Right atrium auricular region (tissue), 2 donors: ENCODE measurements at regions not wholly inside any gene's neighbourhood (a gene's known extent, or its start where the extent isn't known, plus 50 kb on each side); places are given as distances from the start of the nearest gene placed in this dataset.

ENCODE experiments used
- DNase-seq: peaks from one replicate; pipeline ENCODE4 v3.0.0-alpha.2; 2019; ENCODE audit warnings: low spot score
- H3K27ac ChIP-seq, 2 donors: fragments of 200-600 bp; sonication (generic); 1 replicate in 1 of 2; 2 replicates in 1 of 2; pipeline ENCODE4 v1.5.1; 2016 to 2019
- H3K27me3 ChIP-seq, 2 donors: fragments of 200-600 bp; sonication (generic); one replicate each; pipeline versions ENCODE4 v1.5.1 to v1.6.0; 2017 to 2019
- H3K36me3 ChIP-seq: fragments of 200-600 bp; sonication (generic); one replicate; pipeline ENCODE4 v1.5.1; 2016
- H3K4me1 ChIP-seq, 2 donors: fragments of 200-600 bp; sonication (generic); one replicate each; pipeline versions ENCODE4 v1.5.1 to v1.6.0; 2017 to 2019
- H3K4me3 ChIP-seq, 2 donors: fragments of 200-600 bp; sonication (generic); 1 replicate in 1 of 2; 2 replicates in 1 of 2; pipeline ENCODE4 v1.5.1; 2017 to 2019; ENCODE audit warnings: mild to moderate bottlenecking in 1 of 2, moderate library complexity in 1 of 2
- H3K9me3 ChIP-seq, 2 donors: fragments of 200-600 bp; sonication (generic); one replicate each; pipeline ENCODE4 v1.5.1; 2019
- TF ChIP-seq, protein P1 (sequence below), 2 donors: fragments of 200-600 bp; sonication (generic); IDR thresholded peaks; one replicate each; pipeline ENCODE4 v1.5.1; 2019; ENCODE audit warnings: antibody characterized with exemption in 2 of 2

DNA sequence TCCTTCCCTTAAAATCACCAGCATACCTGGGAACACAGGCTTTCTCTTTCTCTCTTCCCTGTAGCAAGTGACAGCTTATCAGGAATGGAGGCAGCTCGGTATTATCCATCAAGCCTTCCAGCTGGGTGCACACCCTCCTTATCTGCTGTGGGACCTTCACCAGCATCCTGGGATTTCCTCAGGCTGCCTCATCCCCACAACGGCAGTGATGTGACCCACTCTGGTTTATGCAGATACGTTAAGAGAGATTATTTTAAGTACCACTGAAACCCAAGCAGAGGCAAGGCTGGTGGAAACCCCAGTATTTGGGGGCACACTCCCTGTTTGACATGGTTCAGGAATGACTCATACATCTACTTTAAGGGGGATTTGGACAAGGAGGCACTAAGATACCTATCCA, 192.1 kb downstream of the TM9SF2 start:
- no peaks in the 10 kb centered on the region for H3K27me3 ChIP-seq
- H3K27ac ChIP-seq, result no peak overlapping the region
- no peaks in the 10 kb centered on the region for H3K36me3 ChIP-seq
- H3K4me1 ChIP-seq, result no peaks in the 10 kb centered on the region
- no peaks in the 10 kb centered on the region for H3K9me3 ChIP-seq
- no peak overlapping the region for H3K4me3 ChIP-seq
- TF ChIP-seq, protein P1, sequence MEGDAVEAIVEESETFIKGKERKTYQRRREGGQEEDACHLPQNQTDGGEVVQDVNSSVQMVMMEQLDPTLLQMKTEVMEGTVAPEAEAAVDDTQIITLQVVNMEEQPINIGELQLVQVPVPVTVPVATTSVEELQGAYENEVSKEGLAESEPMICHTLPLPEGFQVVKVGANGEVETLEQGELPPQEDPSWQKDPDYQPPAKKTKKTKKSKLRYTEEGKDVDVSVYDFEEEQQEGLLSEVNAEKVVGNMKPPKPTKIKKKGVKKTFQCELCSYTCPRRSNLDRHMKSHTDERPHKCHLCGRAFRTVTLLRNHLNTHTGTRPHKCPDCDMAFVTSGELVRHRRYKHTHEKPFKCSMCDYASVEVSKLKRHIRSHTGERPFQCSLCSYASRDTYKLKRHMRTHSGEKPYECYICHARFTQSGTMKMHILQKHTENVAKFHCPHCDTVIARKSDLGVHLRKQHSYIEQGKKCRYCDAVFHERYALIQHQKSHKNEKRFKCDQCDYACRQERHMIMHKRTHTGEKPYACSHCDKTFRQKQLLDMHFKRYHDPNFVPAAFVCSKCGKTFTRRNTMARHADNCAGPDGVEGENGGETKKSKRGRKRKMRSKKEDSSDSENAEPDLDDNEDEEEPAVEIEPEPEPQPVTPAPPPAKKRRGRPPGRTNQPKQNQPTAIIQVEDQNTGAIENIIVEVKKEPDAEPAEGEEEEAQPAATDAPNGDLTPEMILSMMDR (IDR thresholded peaks at IDR 0.05), result no peak
- DNase-seq, result no peak

DNA sequence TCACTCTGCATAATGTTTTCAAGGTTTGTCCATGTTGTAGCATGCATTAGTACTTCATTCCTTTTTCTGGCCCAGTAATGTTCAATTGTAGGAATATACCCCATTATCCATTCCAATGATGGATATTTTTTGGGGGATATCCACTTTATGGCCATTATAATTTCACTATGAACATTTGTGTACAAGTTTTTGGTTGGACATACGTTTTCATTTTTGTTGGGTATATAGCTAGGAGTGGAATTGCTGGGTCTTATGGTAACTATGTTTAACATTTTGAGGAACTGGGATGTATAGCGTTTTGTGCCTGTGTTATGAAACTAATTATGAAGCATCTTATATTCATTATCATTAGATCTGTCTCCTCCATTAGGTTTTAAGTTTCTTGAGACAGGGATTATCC, 191.6 kb downstream of the TM9SF2 start:
- no peaks in the 10 kb centered on the region for H3K9me3 ChIP-seq
- TF ChIP-seq, protein P1 (IDR thresholded peaks at IDR 0.05), result no peak
- no peak overlapping the region for H3K4me3 ChIP-seq
- no peak overlapping the region for H3K27ac ChIP-seq
- DNase-seq, result no peak
- no peaks in the 10 kb centered on the region for H3K4me1 ChIP-seq
- no peaks in the 10 kb centered on the region for H3K36me3 ChIP-seq
- no peaks in the 10 kb centered on the region for H3K27me3 ChIP-seq

DNA sequence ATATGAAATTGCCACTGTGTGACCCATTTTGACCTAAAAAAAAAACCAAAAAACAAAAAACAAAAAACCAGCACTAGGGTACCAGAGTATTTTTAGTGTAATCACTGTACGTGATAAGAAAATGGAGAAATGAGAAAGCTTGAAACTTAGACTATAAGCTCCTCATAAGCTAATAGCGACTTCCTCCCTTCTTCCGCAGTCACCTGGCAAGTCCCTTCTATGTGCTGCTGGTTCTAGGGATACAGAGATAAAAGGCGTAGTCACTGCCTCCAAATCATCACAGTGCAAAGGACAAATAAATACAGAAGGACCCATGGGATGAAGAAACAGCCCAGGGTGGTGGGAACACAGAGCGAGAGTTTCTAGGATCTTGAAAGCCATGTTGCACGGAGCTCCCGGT, 190.3 kb downstream of the TM9SF2 start:
- Histone ChIP-seq H3K27me3 (no peaks in the 10 kb centered on the region), H3K9me3 (no peaks in the 10 kb centered on the region), H3K4me3 (no peak overlapping the region), H3K36me3 (no peaks in the 10 kb centered on the region), H3K4me1 (peaks cover 0 to 7% of the 10 kb centered on the region in 2 donors), H3K27ac (no peak overlapping the region)
- no peak for DNase-seq
- TF ChIP-seq, protein P1 (IDR thresholded peaks at IDR 0.05), result no peak

GRCh38 chr13:99690426-99691174, 189.3 kb downstream of the TM9SF2 start:
- TF ChIP-seq, protein P1 (IDR thresholded peaks at IDR 0.05), result no peak

GRCh38 chr13:99689955-99690354, 188.7 kb downstream of the TM9SF2 start:
- Histone ChIP-seq H3K9me3 (no peaks in the 10 kb centered on the region), H3K4me1 (peaks cover 0 to 16% of the 10 kb centered on the region in 2 donors), H3K27ac (no peak overlapping the region), H3K36me3 (no peaks in the 10 kb centered on the region), H3K4me3 (no peak overlapping the region), H3K27me3 (no peaks in the 10 kb centered on the region)
- TF ChIP-seq, protein P1 (IDR thresholded peaks at IDR 0.05), result no peak
- DNase-seq, result no peak

More at GRCh38 chr13:99690426-99691174, 189.3 kb downstream of the TM9SF2 start:
- Histone ChIP-seq H3K27me3 (no peaks in the 10 kb centered on the region), H3K27ac (no peak overlapping the region), H3K4me3 (no peak overlapping the region), H3K9me3 (no peaks in the 10 kb centered on the region), H3K36me3 (no peaks in the 10 kb centered on the region), H3K4me1 (peaks cover 0 to 16% of the 10 kb centered on the region in 2 donors)
- no peak for DNase-seq

GRCh38 chr13:99688776-99689175, 187.5 kb downstream of the TM9SF2 start:
- no peak overlapping the region for H3K27ac ChIP-seq
- H3K4me1 ChIP-seq, result peaks cover 0 to 16% of the 10 kb centered on the region in 2 donors
- TF ChIP-seq, protein P1 (IDR thresholded peaks at IDR 0.05), result no peak
- no peak overlapping the region for H3K4me3 ChIP-seq
- no peaks in the 10 kb centered on the region for H3K27me3 ChIP-seq
- no peak for DNase-seq
- H3K9me3 ChIP-seq, result no peaks in the 10 kb centered on the region
- no peaks in the 10 kb centered on the region for H3K36me3 ChIP-seq
